Spleen (tissue), 11 donors: ENCODE measurements at regions not wholly inside any gene's neighbourhood (a gene's known extent, or its start where the extent isn't known, plus 50 kb on each side); places are given as distances from the start of the nearest gene placed in this dataset.

Experiments used
- DNase-seq: peaks from one replicate; pipeline ENCODE4 v3.0.0-alpha.2; 2020
- H3K27ac ChIP-seq, 8 donors: fragments of 200-600 bp; sonication (generic) in 7 of 8; 1 replicate in 4 of 8; 2 replicates in 4 of 8; pipeline versions ENCODE4 v1.5.0 to v1.8.0; 2016 to 2021; ENCODE audit warnings: inconsistent platforms in 4 of 8, mild to moderate bottlenecking in 4 of 8, moderate library complexity in 1 of 8
- H3K27me3 ChIP-seq, 7 donors: fragments of 200-600 bp; sonication (generic) in 6 of 7; replicated peaks in 1 of 7; 1 replicate in 4 of 7; 2 replicates in 3 of 7; pipeline versions ENCODE4 v1.5.0 to v1.8.0; 2016 to 2021; ENCODE audit warnings: inconsistent platforms in 3 of 7, mild to moderate bottlenecking in 1 of 7
- H3K36me3 ChIP-seq, 6 donors: fragments of 200-600 bp; sonication (generic) in 5 of 6; 1 replicate in 4 of 6; 2 replicates in 2 of 6; pipeline versions ENCODE4 v1.5.0 to v1.8.0; 2016 to 2021; ENCODE audit warnings: inconsistent platforms in 2 of 6
- H3K4me1 ChIP-seq, 6 donors: fragments of 200-600 bp; sonication (generic) in 5 of 6; 1 replicate in 3 of 6; 2 replicates in 3 of 6; pipeline versions ENCODE4 v1.5.0 to v1.8.0; 2016 to 2021; ENCODE audit warnings: inconsistent platforms in 3 of 6
- H3K4me3 ChIP-seq, 8 donors: fragments of 200-600 bp; sonication (generic) in 7 of 8; 1 replicate in 4 of 8; 2 replicates in 4 of 8; pipeline versions ENCODE4 v1.5.0 to v1.8.0; 2016 to 2021; ENCODE audit warnings: inconsistent platforms in 4 of 8, mild to moderate bottlenecking in 4 of 8, moderate library complexity in 2 of 8
- H3K9me3 ChIP-seq, 8 donors: fragments of 200-600 bp; sonication (generic) in 7 of 8; 1 replicate in 4 of 8; 2 replicates in 4 of 8; pipeline versions ENCODE4 v1.5.0 to v1.8.0; 2016 to 2021; ENCODE audit warnings: inconsistent platforms in 4 of 8
- POLR2A ChIP-seq, 3 donors: fragments of 450-650 bp; IDR thresholded peaks; one replicate each; pipeline ENCODE4 v1.5.1; 2017; ENCODE audit warnings: antibody characterized with exemption in 3 of 3, mild to moderate bottlenecking in 1 of 3
- POLR2AphosphoS5 ChIP-seq, 3 donors: sonication (generic); formaldehyde crosslinking; IDR thresholded peaks; one replicate each; pipeline ENCODE4 v1.5.1; 2017; ENCODE audit warnings: antibody characterized with exemption in 3 of 3
- WGBS, 5 donors: extraction: QIAGEN DNeasy Blood & Tissue Kit in 3 of 5; methylation state at CpG; one replicate each; pipeline versions ENCODE4 v1.1.5 to v1.1.7; 2013 to 2018; 5-methylcytosine and 5-hydroxymethylcytosine counted together
- intact Hi-C: fragments of 100-400 bp; cut with DNase I; formaldehyde crosslinking; loops from one replicate; pipeline ENCODE4 v1.15.0; 2023; ENCODE audit warnings: low total_unique reads
- TF ChIP-seq, protein P1 (sequence below), 11 experiments: fragments of 200-600 bp in 7 of 11; fragments of 450-650 bp in 4 of 11; sonication (generic) in 4 of 11; IDR thresholded peaks in 8 of 11; conservative IDR thresholded peaks in 3 of 11; 1 replicate in 7 of 11; 2 replicates in 4 of 11; pipeline versions ENCODE4 v1.4.0 to v1.8.0; 2016 to 2021; ENCODE audit warnings: antibody characterized with exemption in 11 of 11, inconsistent platforms in 4 of 11, mild to moderate bottlenecking in 1 of 11
- donor health status: healthy with polysubstance abuse.
- donor health status: DM: no; HTN: no; CAD: no; lungs with moderate emphysema.
- donor health status: DM: no; HTN: no; CAD: no.
- donor health status: Bipolar disorder and iron deficiency.
- donor health status: healthy.
- donor health status: DM: no; HTN: no; CAD: no.
- donor health status: DM: yes; HTN: yes; CAD: no.

DNA sequence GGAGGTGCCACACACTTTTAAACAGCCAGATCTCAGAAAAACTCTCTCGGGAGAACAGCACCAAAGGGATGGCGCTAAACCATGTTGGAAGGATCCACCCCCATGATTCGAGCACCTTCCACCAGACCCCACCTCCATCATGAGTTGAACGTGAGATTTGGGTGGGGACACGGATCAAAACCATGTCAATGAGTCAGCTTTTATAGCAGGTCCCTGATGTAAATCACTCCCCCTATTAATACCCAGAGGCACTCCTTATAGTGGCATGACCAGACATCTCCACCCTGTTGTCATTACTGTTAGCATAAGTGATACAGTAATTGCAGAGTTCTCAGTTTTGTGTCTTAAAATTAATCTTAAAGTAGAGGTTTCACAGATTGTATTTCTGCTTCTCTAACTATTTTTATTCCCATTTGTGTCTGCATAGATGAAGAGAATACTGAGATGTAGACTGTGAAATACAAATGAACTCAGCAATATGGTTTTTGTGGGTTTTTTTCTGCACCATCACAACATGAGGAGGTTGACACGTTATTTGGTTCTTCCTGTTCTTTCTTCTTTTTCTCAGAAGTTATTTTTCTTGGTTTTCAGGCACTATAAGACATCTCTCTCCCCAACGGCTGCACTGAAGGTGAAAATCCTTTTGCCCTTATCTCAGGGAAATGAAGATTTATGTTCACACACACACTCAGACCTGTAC is 218.2 kb downstream of the ARL4C start:
- intact Hi-C loops, result no loop called here
- H3K4me3 ChIP-seq, result no peak overlapping the region

DNA sequence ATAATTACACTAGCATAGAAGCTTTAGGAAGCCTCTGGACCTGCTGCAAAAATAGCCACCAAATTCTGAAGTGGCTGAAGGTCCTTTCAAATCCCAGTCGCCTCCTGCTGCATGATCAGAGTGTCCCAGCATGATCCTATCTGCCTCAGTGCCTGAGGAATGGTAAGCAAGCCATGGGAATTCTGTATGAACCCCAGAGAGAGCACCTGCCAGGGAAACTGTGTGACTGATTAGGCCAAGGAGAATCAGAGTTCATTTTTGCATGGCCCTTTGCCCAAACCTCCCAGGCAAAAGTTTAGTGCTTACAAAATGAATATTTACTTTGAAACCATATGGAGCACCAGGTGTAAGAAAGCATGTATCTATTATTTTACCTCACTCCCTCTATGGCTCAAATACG is 221.4 kb downstream of the ARL4C start:
- Histone ChIP-seq H3K36me3 (no peaks in the 10 kb centered on the region), H3K27ac (no peak overlapping the region), H3K9me3 (peaks cover 0 to 4% (median 0%) of the 10 kb centered on the region in 8 donors), H3K4me1 (peaks cover 0 to 31% (median 4%) of the 10 kb centered on the region in 6 donors), H3K4me3 (no peak overlapping the region), H3K27me3 (no peaks in the 10 kb centered on the region)
- intact Hi-C loops, result no loop called here
- WGBS, 5 donors, result 81 to 95% (median 85%) methylated on average over 2 of the region's 2 CpGs
- TF ChIP-seq, protein P1, sequence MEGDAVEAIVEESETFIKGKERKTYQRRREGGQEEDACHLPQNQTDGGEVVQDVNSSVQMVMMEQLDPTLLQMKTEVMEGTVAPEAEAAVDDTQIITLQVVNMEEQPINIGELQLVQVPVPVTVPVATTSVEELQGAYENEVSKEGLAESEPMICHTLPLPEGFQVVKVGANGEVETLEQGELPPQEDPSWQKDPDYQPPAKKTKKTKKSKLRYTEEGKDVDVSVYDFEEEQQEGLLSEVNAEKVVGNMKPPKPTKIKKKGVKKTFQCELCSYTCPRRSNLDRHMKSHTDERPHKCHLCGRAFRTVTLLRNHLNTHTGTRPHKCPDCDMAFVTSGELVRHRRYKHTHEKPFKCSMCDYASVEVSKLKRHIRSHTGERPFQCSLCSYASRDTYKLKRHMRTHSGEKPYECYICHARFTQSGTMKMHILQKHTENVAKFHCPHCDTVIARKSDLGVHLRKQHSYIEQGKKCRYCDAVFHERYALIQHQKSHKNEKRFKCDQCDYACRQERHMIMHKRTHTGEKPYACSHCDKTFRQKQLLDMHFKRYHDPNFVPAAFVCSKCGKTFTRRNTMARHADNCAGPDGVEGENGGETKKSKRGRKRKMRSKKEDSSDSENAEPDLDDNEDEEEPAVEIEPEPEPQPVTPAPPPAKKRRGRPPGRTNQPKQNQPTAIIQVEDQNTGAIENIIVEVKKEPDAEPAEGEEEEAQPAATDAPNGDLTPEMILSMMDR (IDR thresholded peaks at IDR 0.05 in 8 of 11, conservative IDR thresholded peaks at IDR 0.05 in 3 of 11), result no peak
- DNase-seq, result no peak

More for the DNA sequence above, 218.2 kb downstream of the ARL4C start:
- no peak for DNase-seq
- Histone ChIP-seq H3K9me3 (peaks cover 0 to 4% (median 0%) of the 10 kb centered on the region in 8 donors), H3K27ac (peak overlapping the region in 6 of 8 donors; percentile 11 to 74 (median 44)), H3K4me1 (peaks cover 0 to 21% (median 4%) of the 10 kb centered on the region in 6 donors), H3K36me3 (no peaks in the 10 kb centered on the region), H3K27me3 (peaks cover 0 to 3% (median 0%) of the 10 kb centered on the region in 7 donors)
- TF ChIP-seq, protein P1 (IDR thresholded peaks at IDR 0.05 in 8 of 11, conservative IDR thresholded peaks at IDR 0.05 in 3 of 11), result no peak
- no peak for TF ChIP-seq POLR2A (IDR thresholded peaks at IDR 0.05)
- TF ChIP-seq POLR2AphosphoS5 (IDR thresholded peaks at IDR 0.05), result no peak
- 66 to 72% (median 70%) methylated on average over 7 of the region's 7 CpGs for WGBS, 5 donors

DNA sequence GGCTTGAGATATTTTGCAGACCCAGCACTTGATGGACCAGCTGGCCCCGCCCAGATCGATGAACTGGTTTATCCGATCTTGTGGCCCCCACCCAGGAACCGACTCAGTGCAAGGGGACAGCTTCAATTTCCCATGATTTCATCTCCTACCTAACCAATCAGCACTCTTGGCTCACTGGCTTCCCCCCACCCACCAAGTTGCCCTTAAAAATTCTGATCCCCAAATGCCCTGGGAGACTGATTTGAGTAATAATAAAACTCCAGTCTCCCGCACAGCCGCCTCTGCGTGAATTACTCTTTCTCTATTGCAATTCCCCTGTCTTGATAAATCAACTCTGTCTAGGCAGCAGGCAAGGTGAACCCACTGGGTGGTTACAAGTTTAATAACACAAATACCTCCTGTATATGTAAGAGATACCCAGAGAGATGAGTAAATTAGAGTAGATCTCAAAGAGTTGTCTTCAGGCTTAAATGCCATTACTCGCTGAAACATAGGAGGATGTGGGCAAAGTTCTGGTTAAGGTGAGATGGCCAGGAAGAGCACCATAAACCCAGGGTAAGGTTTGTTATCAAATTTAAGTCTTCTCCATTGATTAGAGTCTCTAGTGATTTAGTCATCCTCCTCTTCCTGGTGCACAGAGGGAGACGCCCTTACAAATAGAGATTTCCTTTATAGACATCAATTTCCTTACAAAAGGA is 222.8 kb downstream of the ARL4C start:
- H3K27ac ChIP-seq, result peak overlapping the region in 3 of 8 donors; percentile 5 to 36 (median 31)
- H3K4me3 ChIP-seq, result no peak overlapping the region
- H3K27me3 ChIP-seq, result no peaks in the 10 kb centered on the region
- no peaks in the 10 kb centered on the region for H3K36me3 ChIP-seq
- WGBS, 5 donors, result 70 to 85% (median 80%) methylated on average over 9 of the region's 9 CpGs
- no peak for TF ChIP-seq POLR2AphosphoS5 (IDR thresholded peaks at IDR 0.05)
- no peak for TF ChIP-seq POLR2A (IDR thresholded peaks at IDR 0.05)
- TF ChIP-seq, protein P1 (IDR thresholded peaks at IDR 0.05 in 8 of 11, conservative IDR thresholded peaks at IDR 0.05 in 3 of 11), result no peak
- H3K4me1 ChIP-seq, result peaks cover 0 to 31% (median 2%) of the 10 kb centered on the region in 6 donors
- no peaks in the 10 kb centered on the region for H3K9me3 ChIP-seq
- DNase-seq, result no peak
- intact Hi-C loops, result no loop called here
